ENCODE measurements at regions not wholly inside any gene's neighbourhood (a gene's known extent, or its start where the extent isn't known, plus 50 kb on each side); places are given as distances from the start of the nearest gene placed in this dataset.

- no peaks in the 10 kb centered on the region for H3K27me3 ChIP-seq (ENCODE audit: insufficient read depth, low read length, poor library complexity, severe bottlenecking)
- H3K4me1 ChIP-seq (ENCODE audit: insufficient read depth, low read length, poor library complexity, severe bottlenecking) = no peaks in the 10 kb centered on the region
- H3K9me2 ChIP-seq (replicated peaks; ENCODE audit: low read depth, low read length) = no peaks in the 10 kb centered on the region
- no peak overlapping the region for H2AFZ ChIP-seq (ENCODE audit: low read length)
- H3K79me2 ChIP-seq (ENCODE audit: insufficient read depth, low read length) = no peaks in the 10 kb centered on the region
- H4K20me1 ChIP-seq (ENCODE audit: insufficient read depth, low read length, poor library complexity, severe bottlenecking) = no peaks in the 10 kb centered on the region
- no peak overlapping the region for H3K4me2 ChIP-seq (ENCODE audit: low read depth, low read length, poor library complexity, severe bottlenecking)
- H3K36me3 ChIP-seq (ENCODE audit: insufficient read depth, low read length) = no peaks in the 10 kb centered on the region
- H3K4me3 ChIP-seq (ENCODE audit: low read length, poor library complexity, severe bottlenecking) = no peak overlapping the region
- H3F3A ChIP-seq (ENCODE audit: low read depth) = no peaks in the 10 kb centered on the region
- no peak overlapping the region for H3K9ac ChIP-seq (ENCODE audit: low read depth, low read length, poor library complexity, severe bottlenecking)
- H3K9me3 ChIP-seq (ENCODE audit: insufficient read depth, low read depth, low read length) = no peaks in the 10 kb centered on the region
- TF ChIP-seq EZH2phosphoT487 (IDR thresholded peaks at IDR 0.05; ENCODE audit: borderline replicate concordance) (no peak), CTCF (conservative IDR thresholded peaks at IDR 0.05; ENCODE audit: low read length) (no peak)
These were observed 85.7 kb upstream of the COL13A1 start for GRCh38 chr10:69715899-69716606.

GRCh38 chr10:69716711-69717560, 84.8 kb upstream of the COL13A1 start:
- Histone ChIP-seq H3K4me2 (ENCODE audit: low read depth, low read length, poor library complexity, severe bottlenecking) (no peak overlapping the region), H3K9me2 (replicated peaks; ENCODE audit: low read depth, low read length) (no peaks in the 10 kb centered on the region), H2AFZ (ENCODE audit: low read length) (no peak overlapping the region), H3K4me1 (ENCODE audit: insufficient read depth, low read length, poor library complexity, severe bottlenecking) (no peaks in the 10 kb centered on the region), H3K79me2 (ENCODE audit: insufficient read depth, low read length) (no peaks in the 10 kb centered on the region), H4K20me1 (ENCODE audit: insufficient read depth, low read length, poor library complexity, severe bottlenecking) (no peaks in the 10 kb centered on the region), H3K36me3 (ENCODE audit: insufficient read depth, low read length) (no peaks in the 10 kb centered on the region), H3K9me3 (ENCODE audit: insufficient read depth, low read depth, low read length) (no peaks in the 10 kb centered on the region), H3K27me3 (ENCODE audit: insufficient read depth, low read length, poor library complexity, severe bottlenecking) (no peaks in the 10 kb centered on the region), H3K9ac (ENCODE audit: low read depth, low read length, poor library complexity, severe bottlenecking) (no peak overlapping the region), H3K4me3 (ENCODE audit: low read length, poor library complexity, severe bottlenecking) (no peak overlapping the region), H3F3A (ENCODE audit: low read depth) (no peaks in the 10 kb centered on the region)
- TF ChIP-seq CTCF (conservative IDR thresholded peaks at IDR 0.05; ENCODE audit: low read length) (peak; percentile 92), EZH2phosphoT487 (IDR thresholded peaks at IDR 0.05; ENCODE audit: borderline replicate concordance) (no peak)

- no peak for TF ChIP-seq EZH2phosphoT487 (IDR thresholded peaks at IDR 0.05; ENCODE audit: borderline replicate concordance)
- no peak for TF ChIP-seq CTCF (conservative IDR thresholded peaks at IDR 0.05; ENCODE audit: low read length)
- H3K79me2 ChIP-seq (ENCODE audit: insufficient read depth, low read length) = no peaks in the 10 kb centered on the region
- H3K4me2 ChIP-seq (ENCODE audit: low read depth, low read length, poor library complexity, severe bottlenecking) = no peak overlapping the region
- H3K4me3 ChIP-seq (ENCODE audit: low read length, poor library complexity, severe bottlenecking) = no peak overlapping the region
- H2AFZ ChIP-seq (ENCODE audit: low read length) = no peak overlapping the region
- H3K36me3 ChIP-seq (ENCODE audit: insufficient read depth, low read length) = no peaks in the 10 kb centered on the region
- no peak overlapping the region for H3K9ac ChIP-seq (ENCODE audit: low read depth, low read length, poor library complexity, severe bottlenecking)
- H3K9me2 ChIP-seq (replicated peaks; ENCODE audit: low read depth, low read length) = no peaks in the 10 kb centered on the region
- no peaks in the 10 kb centered on the region for H4K20me1 ChIP-seq (ENCODE audit: insufficient read depth, low read length, poor library complexity, severe bottlenecking)
- no peaks in the 10 kb centered on the region for H3K9me3 ChIP-seq (ENCODE audit: insufficient read depth, low read depth, low read length)
- no peaks in the 10 kb centered on the region for H3K27me3 ChIP-seq (ENCODE audit: insufficient read depth, low read length, poor library complexity, severe bottlenecking)
- no peaks in the 10 kb centered on the region for H3K4me1 ChIP-seq (ENCODE audit: insufficient read depth, low read length, poor library complexity, severe bottlenecking)
- H3F3A ChIP-seq (ENCODE audit: low read depth) = no peaks in the 10 kb centered on the region
These were observed 82.8 kb upstream of the COL13A1 start for GRCh38 chr10:69718951-69719350.
